HFFc6 (cell line): ENCODE measurements at regions not wholly inside any gene's neighbourhood (a gene's known extent, or its start where the extent isn't known, plus 50 kb on each side); places are given as distances from the start of the nearest gene placed in this dataset.

Experiments
- DNase-seq: peaks from one replicate; pipeline ENCODE4 v3.0.0-alpha.2; 2018
- H3K27ac Mint-ChIP-seq: 2 replicates; pipeline ENCODE4 v1.8.0; 2020; ENCODE audit warnings: mild to moderate bottlenecking, mixed read lengths
- H3K27me3 Mint-ChIP-seq: 2 replicates; pipeline ENCODE4 v1.8.0; 2021; ENCODE audit warnings: mild to moderate bottlenecking, moderate library complexity, mixed read lengths; ENCODE audit not compliant: insufficient read depth
- H3K36me3 Mint-ChIP-seq: 2 replicates; pipeline ENCODE4 v1.8.0; 2021; ENCODE audit warnings: low read depth, mixed read lengths
- H3K4me1 Mint-ChIP-seq: 2 replicates; pipeline ENCODE4 v1.8.0; 2020; ENCODE audit warnings: low read depth, mixed read lengths
- H3K4me3 Mint-ChIP-seq: 2 replicates; pipeline ENCODE4 v1.8.0; 2020; ENCODE audit warnings: mild to moderate bottlenecking, moderate library complexity, mixed read lengths
- H3K9me3 Mint-ChIP-seq: 2 replicates; pipeline ENCODE4 v1.8.0; 2020; ENCODE audit warnings: mild to moderate bottlenecking, mixed read lengths
- TF ChIP-seq, protein P1 (sequence below): fragments of 200-600 bp; sonication (generic); IDR thresholded peaks from 2 replicates; pipeline ENCODE4 v1.5.0; 2021; ENCODE audit warnings: antibody characterized with exemption, mild to moderate bottlenecking

DNA sequence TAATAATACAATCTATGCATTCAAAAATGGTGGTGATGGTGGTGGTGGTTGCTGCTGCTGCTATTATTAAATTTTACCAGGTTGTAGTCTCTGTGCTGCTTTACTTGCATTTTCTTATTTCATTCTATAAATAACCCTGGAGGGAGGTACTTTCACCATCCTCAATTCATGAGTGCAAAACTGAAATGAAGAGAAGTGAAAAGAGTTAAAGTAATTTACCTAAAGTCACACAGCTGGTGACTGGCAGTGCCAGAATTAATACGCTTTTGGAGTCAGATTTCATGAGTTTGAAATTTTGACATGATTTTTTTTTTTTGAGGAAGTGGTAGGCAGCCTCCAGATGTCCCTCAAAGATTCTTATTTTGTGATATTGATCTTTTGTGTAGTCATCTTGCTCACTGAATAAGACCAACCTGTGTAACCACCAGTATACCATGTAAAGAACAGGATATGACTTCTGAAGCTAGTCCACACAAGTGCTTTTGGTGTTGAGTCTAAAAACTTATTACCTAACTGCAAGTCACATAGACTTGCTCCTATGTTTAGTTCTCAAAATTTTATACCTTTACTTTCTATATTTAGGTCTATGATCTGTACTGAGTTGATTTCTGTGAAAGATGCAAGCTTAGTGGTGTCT is 218.8 kb downstream of the ZWINT start:
- Mint-ChIP-seq H3K27ac (no peak overlapping the region), H3K9me3 (peaks cover 23% of the 10 kb centered on the region), H3K4me1 (no peaks in the 10 kb centered on the region), H3K4me3 (no peak overlapping the region), H3K36me3 (no peaks in the 10 kb centered on the region), H3K27me3 (no peaks in the 10 kb centered on the region; the same call in 1 of the 2 replicates)
- TF ChIP-seq, protein P1, sequence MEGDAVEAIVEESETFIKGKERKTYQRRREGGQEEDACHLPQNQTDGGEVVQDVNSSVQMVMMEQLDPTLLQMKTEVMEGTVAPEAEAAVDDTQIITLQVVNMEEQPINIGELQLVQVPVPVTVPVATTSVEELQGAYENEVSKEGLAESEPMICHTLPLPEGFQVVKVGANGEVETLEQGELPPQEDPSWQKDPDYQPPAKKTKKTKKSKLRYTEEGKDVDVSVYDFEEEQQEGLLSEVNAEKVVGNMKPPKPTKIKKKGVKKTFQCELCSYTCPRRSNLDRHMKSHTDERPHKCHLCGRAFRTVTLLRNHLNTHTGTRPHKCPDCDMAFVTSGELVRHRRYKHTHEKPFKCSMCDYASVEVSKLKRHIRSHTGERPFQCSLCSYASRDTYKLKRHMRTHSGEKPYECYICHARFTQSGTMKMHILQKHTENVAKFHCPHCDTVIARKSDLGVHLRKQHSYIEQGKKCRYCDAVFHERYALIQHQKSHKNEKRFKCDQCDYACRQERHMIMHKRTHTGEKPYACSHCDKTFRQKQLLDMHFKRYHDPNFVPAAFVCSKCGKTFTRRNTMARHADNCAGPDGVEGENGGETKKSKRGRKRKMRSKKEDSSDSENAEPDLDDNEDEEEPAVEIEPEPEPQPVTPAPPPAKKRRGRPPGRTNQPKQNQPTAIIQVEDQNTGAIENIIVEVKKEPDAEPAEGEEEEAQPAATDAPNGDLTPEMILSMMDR, result no peak
- DNase-seq, result no peak

DNA sequence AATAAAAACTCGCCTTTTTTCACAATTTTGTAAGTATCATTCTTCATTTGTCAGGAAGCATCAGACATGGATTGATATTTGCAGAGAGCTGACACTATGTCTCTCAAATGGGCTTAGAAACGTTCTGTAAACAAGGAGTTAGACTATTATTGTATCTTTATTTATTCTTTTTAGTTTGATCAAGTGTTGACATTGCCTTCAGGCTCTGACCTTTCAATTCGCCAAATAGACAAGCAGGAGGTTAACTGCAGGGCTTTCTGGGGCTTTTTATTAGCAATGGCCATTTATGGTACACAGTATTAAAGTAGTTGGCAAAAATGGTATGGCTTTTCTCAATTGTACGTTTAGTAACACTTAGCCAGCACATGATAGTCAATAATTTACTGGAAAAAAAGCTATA is 221.7 kb downstream of the ZWINT start:
- Mint-ChIP-seq H3K27me3 (no peaks in the 10 kb centered on the region; the same call in 1 of the 2 replicates), H3K4me3 (no peak overlapping the region), H3K27ac (no peak overlapping the region), H3K4me1 (no peaks in the 10 kb centered on the region), H3K36me3 (no peaks in the 10 kb centered on the region), H3K9me3 (peaks cover 15% of the 10 kb centered on the region)
- DNase-seq, result no peak
- TF ChIP-seq, protein P1, result no peak

DNA sequence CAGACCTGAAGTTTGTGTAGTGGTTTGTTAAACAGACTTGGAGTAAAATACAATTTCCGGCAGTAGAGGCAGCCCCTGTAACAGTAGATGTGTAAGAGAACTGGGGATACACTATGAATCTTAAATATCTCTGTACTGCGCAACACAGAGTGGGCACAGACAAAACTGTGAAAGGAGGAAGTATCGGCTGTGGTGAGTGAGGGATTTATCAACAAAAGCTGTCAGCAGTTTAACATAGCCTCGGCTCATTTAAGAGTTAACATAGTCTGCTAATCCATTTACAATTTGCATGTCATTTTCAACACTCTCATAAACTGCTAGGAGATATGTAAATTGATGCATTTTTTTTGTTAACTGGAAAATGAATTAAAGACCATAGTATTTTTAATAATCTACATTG is 225.2 kb downstream of the ZWINT start:
- Mint-ChIP-seq H3K36me3 (no peaks in the 10 kb centered on the region), H3K4me1 (no peaks in the 10 kb centered on the region), H3K9me3 (peaks cover 15% of the 10 kb centered on the region), H3K4me3 (no peak overlapping the region), H3K27me3 (no peaks in the 10 kb centered on the region; the same call in 1 of the 2 replicates), H3K27ac (no peak overlapping the region)
- DNase-seq, result no peak
- TF ChIP-seq, protein P1, result no peak

DNA sequence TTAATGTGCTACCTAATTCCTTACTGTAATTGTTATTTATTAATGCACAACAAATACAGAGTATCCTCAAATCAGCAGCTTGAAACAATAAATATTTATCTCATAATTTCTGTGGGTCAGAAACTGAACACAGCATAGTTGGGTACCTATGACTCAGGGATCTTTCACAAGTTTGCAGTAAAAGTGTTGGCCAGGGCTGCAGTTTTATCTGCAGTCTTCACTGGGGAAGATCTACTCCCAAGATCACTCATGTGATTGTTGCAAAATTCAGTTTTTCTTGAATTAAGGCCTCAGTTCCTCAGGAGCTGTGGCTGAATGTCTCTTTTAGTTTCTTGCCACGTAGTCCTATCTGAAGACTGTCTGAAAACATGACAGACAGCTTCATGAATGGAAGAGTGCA is 237.8 kb downstream of the ZWINT start:
- TF ChIP-seq, protein P1, result no peak
- no peaks in the 10 kb centered on the region for H3K4me1 Mint-ChIP-seq
- no peaks in the 10 kb centered on the region for H3K27me3 Mint-ChIP-seq
- no peak overlapping the region for H3K4me3 Mint-ChIP-seq
- DNase-seq, result no peak
- peaks cover 25% of the 10 kb centered on the region for H3K9me3 Mint-ChIP-seq
- H3K27ac Mint-ChIP-seq, result no peak overlapping the region
- no peaks in the 10 kb centered on the region for H3K36me3 Mint-ChIP-seq

DNA sequence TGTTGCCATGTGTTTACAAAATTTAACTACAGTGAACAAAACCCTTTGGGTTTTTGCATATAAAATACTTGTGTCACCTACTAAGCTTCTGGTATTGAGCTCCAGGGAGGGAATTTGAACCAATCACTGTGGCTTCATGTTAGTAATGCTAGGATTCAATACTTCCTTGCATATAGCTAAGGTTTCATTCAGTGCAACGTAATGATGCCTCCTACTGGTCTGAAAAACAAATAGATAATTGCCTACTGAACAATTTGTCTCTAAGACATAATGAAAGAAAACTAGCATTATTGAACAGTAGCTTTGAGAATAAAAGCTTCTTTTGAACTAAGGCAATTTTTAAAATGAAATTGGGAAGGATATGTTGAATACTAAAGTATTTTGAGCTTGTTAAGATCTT is 244.4 kb downstream of the ZWINT start:
- Mint-ChIP-seq H3K9me3 (peaks cover 15% of the 10 kb centered on the region), H3K27me3 (no peaks in the 10 kb centered on the region), H3K36me3 (no peaks in the 10 kb centered on the region), H3K4me1 (no peaks in the 10 kb centered on the region), H3K4me3 (no peak overlapping the region), H3K27ac (no peak overlapping the region)
- no peak for DNase-seq
- TF ChIP-seq, protein P1, result no peak
